ENCODE measurements at regions not wholly inside any gene's neighbourhood (a gene's known extent, or its start where the extent isn't known, plus 50 kb on each side); places are given as distances from the start of the nearest gene placed in this dataset.
"Not testable (repeated sequence)": the region's sequence is repeated elsewhere in the genome, so short reads cannot be mapped to it uniquely, and the experiment has no call there.

DNA sequence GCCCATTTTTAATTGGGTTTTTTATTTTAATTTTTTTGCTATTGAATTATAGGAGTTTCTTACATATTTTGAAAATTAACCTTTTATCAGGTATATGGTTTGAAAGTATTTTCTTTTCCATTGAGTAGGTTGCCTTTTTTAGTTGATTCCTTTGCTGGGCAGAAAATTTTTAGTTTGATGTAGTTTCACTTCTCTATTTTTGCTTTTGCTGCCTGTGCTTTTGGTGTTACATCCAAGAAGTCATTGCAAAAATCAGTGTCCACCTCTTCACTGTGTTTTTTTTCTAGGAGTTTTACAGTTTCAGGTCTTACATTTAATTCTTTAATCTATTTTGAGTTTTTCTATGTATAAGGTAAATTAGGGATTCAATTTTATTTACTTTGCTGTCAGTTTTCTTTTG, 129.8 kb upstream of the FERD3L start:
- DNase-seq (ENCODE audit: extremely low read depth, insufficient read length), result no peak
- H3K4me3 ChIP-seq (replicated peaks; ENCODE audit: low read depth, low read length), result no peak overlapping the region
- H3K27me3 ChIP-seq (replicated peaks; ENCODE audit: control insufficient read depth, insufficient read depth, low read length), result no peaks in the 10 kb centered on the region
- TF ChIP-seq CTCF (IDR thresholded peaks at IDR 0.05; ENCODE audit: insufficient read depth, low read length, poor library complexity, severe bottlenecking), result no peak
- H3K36me3 ChIP-seq (ENCODE audit: control insufficient read depth, insufficient read depth, low read length), result no peaks in the 10 kb centered on the region

- not testable (repeated sequence) for H3K36me3 ChIP-seq (ENCODE audit: control insufficient read depth, insufficient read depth, low read length); DNase-seq (ENCODE audit: extremely low read depth, insufficient read length); H3K27me3 ChIP-seq (replicated peaks; ENCODE audit: control insufficient read depth, insufficient read depth, low read length); H3K4me3 ChIP-seq (replicated peaks; ENCODE audit: low read depth, low read length)
Observed at GRCh38 chr7:19272329-19272728, 127.1 kb upstream of the FERD3L start.

DNA sequence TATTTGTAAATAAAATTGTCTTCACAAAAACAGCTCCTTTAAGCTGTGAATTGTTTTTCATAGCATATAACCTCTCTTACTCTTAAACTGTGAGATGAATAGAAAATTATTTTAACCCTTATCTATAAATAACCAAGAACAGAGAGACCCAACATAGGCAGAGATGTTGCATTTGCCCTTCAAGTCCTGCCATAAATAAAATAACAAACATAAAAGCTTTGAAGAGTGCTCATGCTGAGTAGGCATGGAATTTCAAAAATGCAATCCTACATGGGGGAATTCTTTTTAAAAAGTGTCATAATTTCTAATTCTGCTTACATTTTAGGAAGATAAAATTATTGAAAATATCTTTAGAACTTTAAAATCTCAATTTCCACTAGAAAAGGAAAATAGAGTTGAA, 124.1 kb upstream of the FERD3L start:
- Histone ChIP-seq H3K27me3 (replicated peaks; ENCODE audit: control insufficient read depth, insufficient read depth, low read length) (no peaks in the 10 kb centered on the region), H3K36me3 (ENCODE audit: control insufficient read depth, insufficient read depth, low read length) (no peaks in the 10 kb centered on the region), H3K4me3 (replicated peaks; ENCODE audit: low read depth, low read length) (no peak overlapping the region)
- no peak for DNase-seq (ENCODE audit: extremely low read depth, insufficient read length)
- no peak for TF ChIP-seq CTCF (IDR thresholded peaks at IDR 0.05; ENCODE audit: insufficient read depth, low read length, poor library complexity, severe bottlenecking)

DNA sequence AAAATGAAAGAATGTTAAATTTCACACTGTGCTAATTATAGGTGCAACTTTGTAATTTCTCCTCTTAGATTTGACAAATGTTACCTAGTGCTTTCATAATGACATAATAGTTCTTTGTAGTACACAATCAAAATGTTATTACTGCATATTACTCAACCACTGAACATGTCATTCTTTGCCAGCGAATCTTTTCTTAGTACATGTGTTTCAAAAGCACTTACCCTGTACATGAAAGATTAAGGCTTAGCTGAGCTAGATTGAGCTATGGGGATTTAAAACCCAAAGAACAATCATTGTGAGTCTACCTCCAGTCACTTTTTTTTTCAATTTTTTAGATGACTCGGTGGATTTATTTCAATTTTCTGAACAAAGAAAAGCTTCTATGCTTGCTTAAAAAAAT, 123.5 kb upstream of the FERD3L start:
- no peak for TF ChIP-seq CTCF (IDR thresholded peaks at IDR 0.05; ENCODE audit: insufficient read depth, low read length, poor library complexity, severe bottlenecking)
- H3K27me3 ChIP-seq (replicated peaks; ENCODE audit: control insufficient read depth, insufficient read depth, low read length), result no peaks in the 10 kb centered on the region
- DNase-seq (ENCODE audit: extremely low read depth, insufficient read length), result no peak
- H3K4me3 ChIP-seq (replicated peaks; ENCODE audit: low read depth, low read length), result no peak overlapping the region
- H3K36me3 ChIP-seq (ENCODE audit: control insufficient read depth, insufficient read depth, low read length), result no peaks in the 10 kb centered on the region

DNA sequence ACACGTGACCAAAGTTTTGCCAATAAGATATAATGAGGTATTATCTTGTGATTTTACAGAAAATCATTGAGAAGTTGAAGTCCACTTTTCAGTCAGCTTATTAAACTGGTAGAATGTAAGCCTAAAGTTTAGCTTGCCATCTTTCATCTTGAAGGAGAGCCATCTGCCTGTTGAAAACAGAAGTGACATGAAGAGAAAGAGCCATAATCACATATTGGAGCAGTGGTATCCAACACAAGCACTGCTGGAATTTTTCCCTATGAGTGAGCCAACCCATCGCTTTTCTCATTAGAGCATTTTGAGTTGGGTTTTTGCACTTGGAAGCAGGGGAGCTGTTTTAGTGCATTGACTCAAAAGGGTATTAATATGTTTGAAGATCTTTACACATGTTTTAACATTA, 117.6 kb upstream of the FERD3L start:
- Histone ChIP-seq H3K27me3 (replicated peaks; ENCODE audit: control insufficient read depth, insufficient read depth, low read length) (no peaks in the 10 kb centered on the region), H3K4me3 (replicated peaks; ENCODE audit: low read depth, low read length) (no peak overlapping the region), H3K36me3 (ENCODE audit: control insufficient read depth, insufficient read depth, low read length) (no peaks in the 10 kb centered on the region)
- no peak for DNase-seq (ENCODE audit: extremely low read depth, insufficient read length)
- no peak for TF ChIP-seq CTCF (IDR thresholded peaks at IDR 0.05; ENCODE audit: insufficient read depth, low read length, poor library complexity, severe bottlenecking)

- no peaks in the 10 kb centered on the region for H3K27me3 ChIP-seq (replicated peaks; ENCODE audit: control insufficient read depth, insufficient read depth, low read length)
- no peak for DNase-seq (ENCODE audit: extremely low read depth, insufficient read length)
- H3K36me3 ChIP-seq (ENCODE audit: control insufficient read depth, insufficient read depth, low read length), result no peaks in the 10 kb centered on the region
- H3K4me3 ChIP-seq (replicated peaks; ENCODE audit: low read depth, low read length), result no peak overlapping the region
- TF ChIP-seq CTCF (IDR thresholded peaks at IDR 0.05; ENCODE audit: insufficient read depth, low read length, poor library complexity, severe bottlenecking), result no peak
Observed at GRCh38 chr7:19249281-19249680, 104.1 kb upstream of the FERD3L start.

All from GM06990 (cell line).